GM12878 (cell line): ENCODE measurements at regions not wholly inside any gene's neighbourhood (a gene's known extent, or its start where the extent isn't known, plus 50 kb on each side); places are given as distances from the start of the nearest gene placed in this dataset.

Experiments
- ATAC-seq: fragments of 200-7000 bp; cut with Tn5 transposase; 3 replicates; pipeline ENCODE4 v1.9.1; 2020; ENCODE audit warnings: mild to moderate bottlenecking, moderate library complexity
- BruUV-seq: library from RNA; stranded (reverse); fragments of 400-500 nt; replicated peaks from 2 replicates; lab custom pipeline; 2021; lab: Mats Ljungman, UMichigan
- CTCF ChIA-PET: fragments of 300-600 bp; sonication (Branson Sonifier 250); formaldehyde crosslinking; extraction: SDS; loops from one replicate; lab custom pipeline; 2021; ENCODE audit warnings: inconsistent platforms; lab: Yijun Ruan, JAX
- POLR2A ChIA-PET: fragments of 350-600 bp; formaldehyde crosslinking; extraction: SDS; loops from one replicate; lab custom pipeline; 2021; ENCODE audit warnings: inconsistent platforms; lab: Charles Lee
- RAD21 ChIA-PET: fragments of 300-600 bp; sonication (Branson Sonifier 250); formaldehyde crosslinking; loops from one replicate; lab custom pipeline; 2023; ENCODE audit warnings: antibody characterized with exemption; ENCODE audit not compliant: unreplicated experiment; lab: Charles Lee
- SMC1A ChIA-PET: fragments of 300-600 bp; sonication (Branson Sonifier 250); formaldehyde crosslinking; loops from one replicate; lab custom pipeline; 2023; ENCODE audit not compliant: unreplicated experiment, uncharacterized antibody; lab: Charles Lee
- DNase-seq: peaks from one replicate; pipeline ENCODE4 v3.0.0-alpha.2; 2011; ENCODE audit warnings: low read depth, low spot score
- FAIRE-seq: peaks from 3 replicates; lab custom pipeline; 2011; peaks lifted over from hg19 to GRCh38; lab: Jason Lieb, UNC
- H2AFZ ChIP-seq: 2 replicates; pipeline ENCODE4 v1.6.0; 2011; ENCODE audit warnings: low read depth, low read length, control low read depth; ENCODE audit not compliant: control insufficient read depth
- H3K27ac ChIP-seq: 2 replicates; pipeline ENCODE4 v1.5.1; 2011; ENCODE audit warnings: control low read depth; ENCODE audit not compliant: control insufficient read depth, insufficient read depth
- H3K27me3 ChIP-seq, 2 experiments: replicated peaks in 1 of 2; 2 replicates each; pipeline versions ENCODE4 v1.6.0 to v1.6.1; 2011; ENCODE audit warnings: low read length in 1 of 2; ENCODE audit not compliant: control insufficient read depth in 2 of 2, insufficient read depth in 2 of 2
- H3K36me3 ChIP-seq, 2 experiments: 2 replicates each; pipeline ENCODE4 v1.5.1; 2011; ENCODE audit warnings: low read length in 1 of 2; ENCODE audit not compliant: control insufficient read depth in 2 of 2, insufficient read depth in 2 of 2
- H3K4me1 ChIP-seq: 2 replicates; pipeline ENCODE4 v1.6.1; 2011; ENCODE audit warnings: mild to moderate bottlenecking, low read length, moderate library complexity, mixed read lengths; ENCODE audit not compliant: control insufficient read depth, insufficient read depth
- H3K4me2 ChIP-seq: 2 replicates; pipeline ENCODE4 v1.6.0; 2011; ENCODE audit warnings: control low read depth; ENCODE audit not compliant: control insufficient read depth, insufficient read depth
- H3K4me3 ChIP-seq: fragments of 200-600 bp; sonication (generic); 2 replicates; pipeline ENCODE4 v1.5.1; 2016
- H3K79me2 ChIP-seq: 2 replicates; pipeline ENCODE4 v1.6.0; 2011; ENCODE audit warnings: low read length; ENCODE audit not compliant: control insufficient read depth, insufficient read depth
- H3K9ac ChIP-seq: 2 replicates; pipeline ENCODE4 v1.8.0; 2011; ENCODE audit warnings: low read length, control low read depth, mixed read lengths; ENCODE audit not compliant: control insufficient read depth, insufficient read depth
- H3K9me3 ChIP-seq: replicated peaks from 3 replicates; pipeline ENCODE4 v1.5.1; 2011; ENCODE audit warnings: mild to moderate bottlenecking, low read length; ENCODE audit not compliant: control insufficient read depth, insufficient read depth
- H4K20me1 ChIP-seq: 2 replicates; pipeline ENCODE4 v1.6.0; 2011; ENCODE audit not compliant: control insufficient read depth, insufficient read depth
- MTA2 ChIP-seq: fragments of 450-650 bp; IDR thresholded peaks from 2 replicates; pipeline ENCODE4 v1.6.1; 2016; ENCODE audit warnings: low read depth, mild to moderate bottlenecking, moderate library complexity
- NFIC ChIP-seq: IDR thresholded peaks from 2 replicates; pipeline ENCODE4 v1.6.1; 2012; ENCODE audit warnings: low read depth, mild to moderate bottlenecking, inconsistent platforms, low read length, moderate library complexity
- POLR2A ChIP-seq: IDR thresholded peaks from 2 replicates; pipeline ENCODE4 v1.6.1; 2011; ENCODE audit warnings: low read depth, mild to moderate bottlenecking, low read length
- RUNX3 ChIP-seq: IDR thresholded peaks from 2 replicates; pipeline ENCODE4 v1.6.1; 2012; ENCODE audit warnings: low read length, inconsistent platforms
- TCF7 ChIP-seq: IDR thresholded peaks from 2 replicates; pipeline ENCODE4 v1.6.1; 2014; ENCODE audit warnings: antibody characterized with exemption, borderline replicate concordance
- ZZZ3 ChIP-seq: IDR thresholded peaks from 2 replicates; pipeline ENCODE4 v1.6.1; 2011; ENCODE audit warnings: low read depth; ENCODE audit not compliant: control insufficient read depth, insufficient read length
- WGBS: methylation state at CpG from one replicate; pipeline ENCODE4 v1.1.6; 2016; ENCODE audit warnings: low lambda C conversion rate; ENCODE audit not compliant: insufficient replicate concordance, insufficient coverage; ENCODE audit errors: missing lambda C conversion rate; 5-methylcytosine and 5-hydroxymethylcytosine counted together
- in situ Hi-C: fragments of 300-500 bp; cut with MboI; formaldehyde crosslinking; loops from 9 replicates; pipeline ENCODE4 v1.14.3; 2018; ENCODE audit warnings: mixed read lengths
- intact Hi-C: fragments of 100-400 bp; cut with micrococcal nuclease; formaldehyde crosslinking; loops from one replicate; pipeline ENCODE4 v1.14.2; 2022; ENCODE audit not compliant: unreplicated experiment
- TF ChIP-seq, protein P1 (sequence below): fragments of 450-650 bp; IDR thresholded peaks from 2 replicates; pipeline ENCODE4 v1.6.1; 2016; ENCODE audit warnings: mild to moderate bottlenecking, moderate library complexity, borderline replicate concordance
- TF ChIP-seq, protein P2 (sequence below): fragments of 450-650 bp; IDR thresholded peaks from 2 replicates; pipeline ENCODE4 v1.6.1; 2017; ENCODE audit warnings: borderline replicate concordance

- H3K9me3 ChIP-seq: no peaks in the 10 kb centered on the region
- no peak overlapping the region for H3K27ac ChIP-seq
- no peak overlapping the region for H3K4me2 ChIP-seq
- in situ Hi-C loops: no loop called here
- H4K20me1 ChIP-seq: no peaks in the 10 kb centered on the region
- H3K79me2 ChIP-seq: no peaks in the 10 kb centered on the region
- no peaks in the 10 kb centered on the region for H3K27me3 ChIP-seq
- ChIA-PET SMC1A (interaction anchor here (1.8 kb wide), 1 partner anchor 15 kb away, joined by 4 read pairs; no protein-coding TSS in a partner anchor), RAD21 (no interaction called here), POLR2A (no interaction called here), CTCF (no interaction called here)
- no peak overlapping the region for H2AFZ ChIP-seq
- WGBS: 21% methylated on average over 5 of the region's 5 CpGs
- 0 out of 2 replicates have a peak, but pooled peaks have one; percentile 45 for TF ChIP-seq TCF7
- TF ChIP-seq, protein P1, sequence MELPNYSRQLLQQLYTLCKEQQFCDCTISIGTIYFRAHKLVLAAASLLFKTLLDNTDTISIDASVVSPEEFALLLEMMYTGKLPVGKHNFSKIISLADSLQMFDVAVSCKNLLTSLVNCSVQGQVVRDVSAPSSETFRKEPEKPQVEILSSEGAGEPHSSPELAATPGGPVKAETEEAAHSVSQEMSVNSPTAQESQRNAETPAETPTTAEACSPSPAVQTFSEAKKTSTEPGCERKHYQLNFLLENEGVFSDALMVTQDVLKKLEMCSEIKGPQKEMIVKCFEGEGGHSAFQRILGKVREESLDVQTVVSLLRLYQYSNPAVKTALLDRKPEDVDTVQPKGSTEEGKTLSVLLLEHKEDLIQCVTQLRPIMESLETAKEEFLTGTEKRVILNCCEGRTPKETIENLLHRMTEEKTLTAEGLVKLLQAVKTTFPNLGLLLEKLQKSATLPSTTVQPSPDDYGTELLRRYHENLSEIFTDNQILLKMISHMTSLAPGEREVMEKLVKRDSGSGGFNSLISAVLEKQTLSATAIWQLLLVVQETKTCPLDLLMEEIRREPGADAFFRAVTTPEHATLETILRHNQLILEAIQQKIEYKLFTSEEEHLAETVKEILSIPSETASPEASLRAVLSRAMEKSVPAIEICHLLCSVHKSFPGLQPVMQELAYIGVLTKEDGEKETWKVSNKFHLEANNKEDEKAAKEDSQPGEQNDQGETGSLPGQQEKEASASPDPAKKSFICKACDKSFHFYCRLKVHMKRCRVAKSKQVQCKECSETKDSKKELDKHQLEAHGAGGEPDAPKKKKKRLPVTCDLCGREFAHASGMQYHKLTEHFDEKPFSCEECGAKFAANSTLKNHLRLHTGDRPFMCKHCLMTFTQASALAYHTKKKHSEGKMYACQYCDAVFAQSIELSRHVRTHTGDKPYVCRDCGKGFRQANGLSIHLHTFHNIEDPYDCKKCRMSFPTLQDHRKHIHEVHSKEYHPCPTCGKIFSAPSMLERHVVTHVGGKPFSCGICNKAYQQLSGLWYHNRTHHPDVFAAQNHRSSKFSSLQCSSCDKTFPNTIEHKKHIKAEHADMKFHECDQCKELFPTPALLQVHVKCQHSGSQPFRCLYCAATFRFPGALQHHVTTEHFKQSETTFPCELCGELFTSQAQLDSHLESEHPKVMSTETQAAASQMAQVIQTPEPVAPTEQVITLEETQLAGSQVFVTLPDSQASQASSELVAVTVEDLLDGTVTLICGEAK: no peak
- TF ChIP-seq ZZZ3: no peak
- peak; percentile 53 for TF ChIP-seq RUNX3
- TF ChIP-seq, protein P2, sequence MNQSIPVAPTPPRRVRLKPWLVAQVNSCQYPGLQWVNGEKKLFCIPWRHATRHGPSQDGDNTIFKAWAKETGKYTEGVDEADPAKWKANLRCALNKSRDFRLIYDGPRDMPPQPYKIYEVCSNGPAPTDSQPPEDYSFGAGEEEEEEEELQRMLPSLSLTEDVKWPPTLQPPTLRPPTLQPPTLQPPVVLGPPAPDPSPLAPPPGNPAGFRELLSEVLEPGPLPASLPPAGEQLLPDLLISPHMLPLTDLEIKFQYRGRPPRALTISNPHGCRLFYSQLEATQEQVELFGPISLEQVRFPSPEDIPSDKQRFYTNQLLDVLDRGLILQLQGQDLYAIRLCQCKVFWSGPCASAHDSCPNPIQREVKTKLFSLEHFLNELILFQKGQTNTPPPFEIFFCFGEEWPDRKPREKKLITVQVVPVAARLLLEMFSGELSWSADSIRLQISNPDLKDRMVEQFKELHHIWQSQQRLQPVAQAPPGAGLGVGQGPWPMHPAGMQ: no peak
- no peak for TF ChIP-seq POLR2A
- TF ChIP-seq NFIC: 0 out of 2 replicates have a peak, but pooled peaks have one; percentile 27
- TF ChIP-seq MTA2: no peak
- ATAC-seq (no peak), DNase-seq (no peak), FAIRE-seq (no peak)
- no TSS peak for BruUV-seq
- H3K4me1 ChIP-seq: no peaks in the 10 kb centered on the region
- H3K36me3 ChIP-seq: no peaks in the 10 kb centered on the region
- intact Hi-C loops: no loop called here
- H3K4me3 ChIP-seq: no peak overlapping the region
- H3K9ac ChIP-seq: no peak overlapping the region
Measured at GRCh38 chr4:108359130-108359985, 190.6 kb upstream of the LEF1 start.
